ENCODE measurements at regions not wholly inside any gene's neighbourhood (a gene's known extent, or its start where the extent isn't known, plus 50 kb on each side); places are given as distances from the start of the nearest gene placed in this dataset.
A peak's percentile ranks its signal among the peaks of the same experiment; 100 is the strongest.

- in situ Hi-C loops (cut with MboI; ENCODE audit: low pct_unique_long_range_greater_than_20kb, low sequenced_read_pairs): no loop called here
- DNase-seq: no peak
Observed at GRCh38 chr2:12990523-12990922, 273.8 kb downstream of the TRIB2 start.

GRCh38 chr2:12998685-12999084 is 281.9 kb downstream of the TRIB2 start:
- in situ Hi-C loops (cut with MboI; ENCODE audit: low pct_unique_long_range_greater_than_20kb, low sequenced_read_pairs): no loop called here
- DNase-seq: no peak

GRCh38 chr2:13000664-13001363 is 284.1 kb downstream of the TRIB2 start:
- in situ Hi-C loops (cut with MboI; ENCODE audit: low pct_unique_long_range_greater_than_20kb, low sequenced_read_pairs): loop anchor here (25.0 kb wide), 1 partner anchor 1164 kb away; no protein-coding TSS in a partner anchor
- DNase-seq: no peak

DNA sequence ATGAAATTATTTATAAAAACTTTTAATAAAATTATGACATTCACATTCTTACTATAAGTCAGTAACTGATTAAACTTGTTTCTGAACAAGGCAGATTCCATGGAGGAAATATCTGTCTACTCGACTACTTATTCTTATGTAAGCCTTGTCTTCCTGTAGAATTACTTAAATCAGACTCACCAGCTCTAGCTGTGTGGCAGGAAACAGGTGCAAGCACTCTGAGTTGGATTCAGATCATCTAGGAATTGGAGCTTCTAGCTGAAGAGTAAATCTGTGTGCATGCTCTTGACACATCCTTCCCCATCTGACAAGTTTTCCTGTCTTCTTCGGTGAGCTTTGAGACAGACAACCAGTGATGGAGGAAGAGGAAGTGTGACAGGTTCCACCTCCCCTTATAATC is 284.7 kb downstream of the TRIB2 start:
- no peak for DNase-seq
- in situ Hi-C loops (cut with MboI; ENCODE audit: low pct_unique_long_range_greater_than_20kb, low sequenced_read_pairs): loop anchor here (25.0 kb wide), 1 partner anchor 1164 kb away; no protein-coding TSS in a partner anchor

GRCh38 chr2:13002536-13003331 is 286.0 kb downstream of the TRIB2 start:
- in situ Hi-C loops (cut with MboI; ENCODE audit: low pct_unique_long_range_greater_than_20kb, low sequenced_read_pairs): loop anchor here (25.0 kb wide), 1 partner anchor 1165 kb away; no protein-coding TSS in a partner anchor
- no peak for DNase-seq

- in situ Hi-C loops (cut with MboI; ENCODE audit: low pct_unique_long_range_greater_than_20kb, low sequenced_read_pairs): loop anchor here (25.0 kb wide), 1 partner anchor 1166 kb away; no protein-coding TSS in a partner anchor
- DNase-seq: no peak
Observed at GRCh38 chr2:13003500-13003899, 286.8 kb downstream of the TRIB2 start.

DNA sequence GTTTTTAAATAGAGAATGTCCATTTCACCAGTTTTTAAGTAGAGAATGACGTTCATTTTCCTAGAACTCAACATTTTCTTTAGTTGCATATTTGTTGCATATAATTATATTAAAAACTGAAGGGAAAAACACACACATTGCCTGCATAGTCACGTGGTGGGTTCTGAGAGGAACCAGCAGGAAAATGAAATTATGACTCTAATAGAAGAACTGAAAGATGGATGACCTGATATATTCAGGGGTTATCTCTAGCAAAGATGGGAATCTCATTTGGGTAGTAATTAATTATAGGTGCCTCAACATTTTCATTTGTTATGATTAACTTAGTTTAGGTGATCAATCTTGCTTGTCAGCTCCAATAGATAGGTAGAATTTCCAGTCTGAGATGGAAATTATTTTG is 288.3 kb downstream of the TRIB2 start:
- in situ Hi-C loops (cut with MboI; ENCODE audit: low pct_unique_long_range_greater_than_20kb, low sequenced_read_pairs): loop anchor here (25.0 kb wide), 1 partner anchor 1168 kb away; no protein-coding TSS in a partner anchor
- no peak for DNase-seq

- peak; percentile 3 for DNase-seq
- in situ Hi-C loops (cut with MboI; ENCODE audit: low pct_unique_long_range_greater_than_20kb, low sequenced_read_pairs): loop anchor here (25.0 kb wide), 1 partner anchor 1169 kb away; no protein-coding TSS in a partner anchor
Observed at GRCh38 chr2:13005761-13006335, 289.1 kb downstream of the TRIB2 start.

- in situ Hi-C loops (cut with MboI; ENCODE audit: low pct_unique_long_range_greater_than_20kb, low sequenced_read_pairs): loop anchor here (25.0 kb wide), 1 partner anchor 1169 kb away; no protein-coding TSS in a partner anchor
Observed at GRCh38 chr2:13006426-13006825, 289.7 kb downstream of the TRIB2 start.

DNA sequence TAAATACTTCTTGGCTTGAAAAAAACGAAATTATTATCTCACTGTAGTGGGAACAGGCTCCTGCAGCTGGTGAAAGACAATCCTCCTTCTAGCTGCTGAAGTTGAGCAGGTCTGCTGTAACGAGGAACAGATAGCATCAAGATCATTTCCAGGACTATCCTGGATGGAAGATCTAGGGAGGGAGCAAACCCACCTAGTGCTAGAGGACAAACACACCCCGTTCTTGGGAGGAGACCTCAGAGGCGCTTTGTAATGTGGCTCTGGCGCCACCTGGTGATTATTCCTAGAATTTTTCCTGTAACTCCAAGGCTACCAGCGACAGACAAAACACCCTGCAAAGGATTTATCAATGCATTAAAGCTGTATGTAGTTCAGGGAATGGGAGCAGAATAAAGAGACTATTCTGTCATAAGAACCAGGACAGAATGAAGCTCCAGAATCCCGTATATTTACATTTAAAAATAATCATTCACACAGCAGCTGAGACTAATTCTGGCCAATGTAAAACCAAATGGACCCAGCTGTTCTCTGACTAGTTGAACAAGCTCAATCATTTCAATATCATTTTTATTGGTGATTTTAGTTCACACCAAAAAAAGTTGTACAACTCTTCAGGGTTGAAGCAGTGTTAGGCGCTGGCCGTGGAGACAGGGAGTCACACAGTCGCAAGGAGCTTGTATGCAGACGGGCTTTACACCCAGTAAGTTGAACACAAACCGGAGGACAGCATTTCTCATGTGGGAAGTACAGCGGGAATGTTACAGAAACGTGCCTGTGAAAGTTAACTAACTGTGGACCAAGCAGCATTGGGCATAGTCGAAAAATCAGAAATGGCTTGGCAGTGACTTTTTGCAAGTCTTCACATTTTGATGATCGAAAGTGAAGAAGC is 290.3 kb downstream of the TRIB2 start:
- in situ Hi-C loops (cut with MboI; ENCODE audit: low pct_unique_long_range_greater_than_20kb, low sequenced_read_pairs): loop anchor here (25.0 kb wide), 1 partner anchor 1170 kb away; no protein-coding TSS in a partner anchor
- DNase-seq: peak; percentile 77

More at GRCh38 chr2:13006426-13006825, 289.7 kb downstream of the TRIB2 start:
- DNase-seq: no peak

DNA sequence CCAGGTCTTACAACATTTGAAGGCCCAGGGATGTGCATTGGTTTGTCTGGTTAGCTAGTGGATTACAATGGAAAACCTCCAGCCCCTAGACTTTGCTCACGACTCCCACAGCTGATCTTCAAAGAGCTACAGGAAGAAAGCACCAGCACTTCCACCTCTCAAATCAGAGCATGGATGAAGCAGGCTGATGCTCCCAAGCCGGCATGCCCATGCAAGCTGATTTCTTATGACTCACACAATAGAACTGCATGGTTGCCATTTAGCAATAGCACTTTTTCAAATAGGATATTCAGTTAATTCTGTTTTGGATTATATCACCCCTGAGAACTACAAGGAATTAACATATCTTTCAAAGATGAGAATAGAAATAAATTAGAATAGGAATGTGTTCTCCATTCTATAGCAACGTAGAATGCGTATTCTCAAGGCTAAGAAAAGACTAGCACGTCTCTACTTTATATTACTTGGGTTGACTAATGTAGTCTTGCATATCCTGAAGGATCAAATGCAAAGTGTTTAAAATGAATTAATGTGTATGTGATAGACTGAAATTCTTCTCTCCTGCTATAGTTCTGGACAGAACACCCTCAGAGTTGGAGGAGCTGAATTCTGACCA is 292.4 kb downstream of the TRIB2 start:
- DNase-seq: no peak
- in situ Hi-C loops (cut with MboI; ENCODE audit: low pct_unique_long_range_greater_than_20kb, low sequenced_read_pairs): loop anchor here (25.0 kb wide), 1 partner anchor 1172 kb away; no protein-coding TSS in a partner anchor

DNA sequence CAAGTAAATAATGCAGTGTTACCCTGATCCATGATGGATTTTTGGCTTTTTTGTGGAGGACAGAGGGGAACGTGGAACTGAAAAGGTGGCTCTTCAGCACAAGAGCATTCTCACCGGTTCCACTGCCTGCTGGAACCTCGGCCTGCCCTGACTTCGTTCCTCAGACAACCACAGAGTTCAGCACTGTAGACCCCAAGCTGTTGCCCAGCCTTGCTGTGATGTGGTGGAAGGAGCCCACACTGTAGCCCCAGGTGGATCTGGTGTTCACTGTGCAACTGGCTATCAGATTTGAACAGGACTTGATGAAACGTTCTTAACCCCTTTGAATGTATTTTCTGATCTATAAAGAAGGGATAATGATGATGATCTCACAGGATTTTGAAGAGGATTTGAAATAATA is 293.5 kb downstream of the TRIB2 start:
- in situ Hi-C loops (cut with MboI; ENCODE audit: low pct_unique_long_range_greater_than_20kb, low sequenced_read_pairs): loop anchor here (25.0 kb wide), 1 partner anchor 1173 kb away; no protein-coding TSS in a partner anchor
- no peak for DNase-seq

DNA sequence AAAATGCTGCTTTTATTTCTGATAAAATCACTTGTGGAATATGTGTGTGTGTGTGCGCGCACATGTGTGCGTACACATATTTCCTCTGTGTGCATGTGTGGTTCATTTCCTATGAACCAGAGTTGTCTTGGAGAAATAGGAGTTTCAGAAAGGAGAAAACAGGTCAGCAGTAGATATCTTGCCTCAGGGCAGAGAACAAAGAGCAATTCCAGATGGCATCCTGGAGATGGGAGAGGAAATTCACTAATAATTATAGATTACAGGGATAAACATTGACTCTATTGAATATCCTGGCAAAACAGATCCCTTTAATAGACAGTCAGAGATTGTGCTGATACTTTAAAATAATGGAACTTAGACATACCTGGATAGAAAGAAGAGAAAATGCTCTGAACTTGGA is 298.0 kb downstream of the TRIB2 start:
- in situ Hi-C loops (cut with MboI; ENCODE audit: low pct_unique_long_range_greater_than_20kb, low sequenced_read_pairs): loop anchor here (25.0 kb wide), 1 partner anchor 1177 kb away; no protein-coding TSS in a partner anchor
- no peak for DNase-seq

DNA sequence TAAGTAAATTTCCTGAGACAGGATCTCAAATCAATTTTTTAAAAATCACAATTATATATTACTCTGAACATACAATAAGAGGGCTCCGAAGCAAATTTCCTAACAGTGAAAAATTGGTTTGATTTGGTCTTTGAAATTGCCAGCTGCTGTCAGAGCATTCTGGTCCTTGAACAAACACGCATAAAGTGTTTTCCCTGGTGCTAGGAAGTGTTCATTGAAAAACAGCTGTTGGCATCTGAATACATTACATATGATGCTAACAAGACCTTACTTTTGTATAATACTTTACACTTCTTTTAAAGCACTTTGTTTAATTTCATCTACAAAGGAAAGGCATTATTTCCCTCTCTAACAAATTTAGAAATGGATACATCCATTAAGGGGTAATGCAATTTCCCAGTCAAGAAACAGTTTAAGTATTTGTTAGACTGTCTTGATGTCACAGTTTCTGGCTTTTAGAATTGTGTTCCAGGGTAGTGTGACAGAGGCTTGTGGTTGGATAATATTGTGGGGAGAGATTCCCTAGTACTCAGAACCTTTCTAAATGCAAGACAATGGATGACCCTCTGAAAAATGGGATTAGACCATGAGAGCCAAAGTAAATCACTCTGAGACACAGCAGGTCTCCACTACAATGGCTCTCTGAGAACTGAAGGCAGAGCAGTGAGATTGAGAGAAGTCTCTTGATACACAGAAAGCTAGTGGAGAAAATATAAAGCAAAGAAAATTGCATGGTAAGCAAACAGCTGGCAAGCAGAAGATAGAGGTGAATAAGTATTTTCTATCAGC is 299.0 kb downstream of the TRIB2 start:
- in situ Hi-C loops (cut with MboI; ENCODE audit: low pct_unique_long_range_greater_than_20kb, low sequenced_read_pairs): loop anchor here (25.0 kb wide), 1 partner anchor 1178 kb away; no protein-coding TSS in a partner anchor
- no peak for DNase-seq

- in situ Hi-C loops (cut with MboI; ENCODE audit: low pct_unique_long_range_greater_than_20kb, low sequenced_read_pairs): loop anchor here (25.0 kb wide), 1 partner anchor 1181 kb away; no protein-coding TSS in a partner anchor
- DNase-seq: no peak
Observed at GRCh38 chr2:13018490-13018889, 301.8 kb downstream of the TRIB2 start.

GRCh38 chr2:13019781-13020180 is 303.0 kb downstream of the TRIB2 start:
- in situ Hi-C loops (cut with MboI; ENCODE audit: low pct_unique_long_range_greater_than_20kb, low sequenced_read_pairs): loop anchor here (25.0 kb wide), 1 partner anchor 1182 kb away; no protein-coding TSS in a partner anchor
- no peak for DNase-seq

DNA sequence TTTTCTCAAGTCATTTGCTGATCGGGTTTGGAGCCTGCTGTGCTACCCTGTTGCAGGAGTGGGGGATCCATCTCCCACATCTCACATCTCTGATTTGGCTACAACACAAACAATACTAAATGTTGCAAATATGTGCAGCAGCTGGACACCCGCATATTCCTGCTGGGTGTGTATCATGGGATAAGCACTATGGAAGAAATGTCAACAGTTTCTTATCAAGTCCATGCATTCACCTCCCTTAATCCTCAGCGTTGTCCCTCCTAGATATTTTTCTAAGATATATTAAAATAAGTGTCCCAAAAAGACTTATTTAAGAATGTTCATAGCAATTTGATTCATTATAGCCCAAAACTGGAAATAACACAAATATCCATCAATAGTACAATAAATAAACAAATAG is 303.7 kb downstream of the TRIB2 start:
- in situ Hi-C loops (cut with MboI; ENCODE audit: low pct_unique_long_range_greater_than_20kb, low sequenced_read_pairs): loop anchor here (25.0 kb wide), 1 partner anchor 1183 kb away; no protein-coding TSS in a partner anchor

More for the DNA sequence above, 303.7 kb downstream of the TRIB2 start:
- DNase-seq: no peak

Data from KBM-7 (cell line).